ENCODE measurements at regions not wholly inside any gene's neighbourhood (a gene's known extent, or its start where the extent isn't known, plus 50 kb on each side); places are given as distances from the start of the nearest gene placed in this dataset.

GRCh38 chr15:25182736-25183445, 228.1 kb downstream of the SNRPN start:
- DNase-seq (ENCODE audit: low read depth): no peak

- no peak for DNase-seq (ENCODE audit: low read depth)
Observed at GRCh38 chr15:25183581-25184251, 228.9 kb downstream of the SNRPN start.

- no peak for DNase-seq (ENCODE audit: low read depth)
Observed at GRCh38 chr15:25184356-25185155, 229.8 kb downstream of the SNRPN start.

- no peak for DNase-seq (ENCODE audit: low read depth)
Observed at GRCh38 chr15:25185156-25185710, 230.4 kb downstream of the SNRPN start.

- DNase-seq (ENCODE audit: low read depth): no peak
Observed at GRCh38 chr15:25185791-25186190, 231.0 kb downstream of the SNRPN start.

GRCh38 chr15:25186411-25186810, 231.6 kb downstream of the SNRPN start:
- DNase-seq (ENCODE audit: low read depth): no peak

- DNase-seq (ENCODE audit: low read depth): no peak
Observed at GRCh38 chr15:25186906-25187645, 232.3 kb downstream of the SNRPN start.

GRCh38 chr15:25188051-25188450, 233.3 kb downstream of the SNRPN start:
- no peak for DNase-seq (ENCODE audit: low read depth)

GRCh38 chr15:25188551-25189101, 233.8 kb downstream of the SNRPN start:
- DNase-seq (ENCODE audit: low read depth): no peak

GRCh38 chr15:25189551-25189950, 234.8 kb downstream of the SNRPN start:
- no peak for DNase-seq (ENCODE audit: low read depth)

- no peak for DNase-seq (ENCODE audit: low read depth)
Observed at GRCh38 chr15:25192651-25193050, 237.9 kb downstream of the SNRPN start.

- no peak for DNase-seq (ENCODE audit: low read depth)
Observed at GRCh38 chr15:25207369-25207768, 231.5 kb downstream of the UBE3A start.

GRCh38 chr15:25208735-25209134, 230.1 kb downstream of the UBE3A start:
- no peak for DNase-seq (ENCODE audit: low read depth)

GRCh38 chr15:25220834-25221233, 218.0 kb downstream of the UBE3A start:
- DNase-seq (ENCODE audit: low read depth): no peak

- DNase-seq (ENCODE audit: low read depth): no peak
Observed at GRCh38 chr15:25224396-25224795, 214.4 kb downstream of the UBE3A start.

GRCh38 chr15:25226360-25226759, 212.5 kb downstream of the UBE3A start:
- no peak for DNase-seq (ENCODE audit: low read depth)

GRCh38 chr15:25228261-25228660, 210.6 kb downstream of the UBE3A start:
- DNase-seq (ENCODE audit: low read depth): no peak

- DNase-seq (ENCODE audit: low read depth): no peak
Observed at GRCh38 chr15:25230442-25230841, 208.4 kb downstream of the UBE3A start.

GRCh38 chr15:25233766-25234350, 205.0 kb downstream of the UBE3A start:
- DNase-seq (ENCODE audit: low read depth): no peak

- DNase-seq (ENCODE audit: low read depth): no peak
Observed at GRCh38 chr15:25234831-25235230, 204.0 kb downstream of the UBE3A start.

GRCh38 chr15:25235391-25235790, 203.4 kb downstream of the UBE3A start:
- DNase-seq (ENCODE audit: low read depth): no peak
